Caco-2 (cell line): ENCODE measurements at regions not wholly inside any gene's neighbourhood (a gene's known extent, or its start where the extent isn't known, plus 50 kb on each side); places are given as distances from the start of the nearest gene placed in this dataset.

Experiments used
- BruUV-seq: library from RNA; stranded (reverse); fragments of 400-500 nt; replicated peaks from 2 replicates; lab custom pipeline; 2021; lab: Mats Ljungman, UMichigan
- CTCF ChIA-PET: fragments of 300-600 bp; sonication (Branson Sonifier 250); formaldehyde crosslinking; loops from one replicate; lab custom pipeline; 2022; ENCODE audit warnings: antibody characterized with exemption; lab: Charles Lee
- POLR2A ChIA-PET: fragments of 300-600 bp; sonication (Branson Sonifier 250); formaldehyde crosslinking; loops from one replicate; lab custom pipeline; 2022; ENCODE audit warnings: antibody characterized with exemption; lab: Charles Lee
- DNase-seq, 2 experiments: peaks; one replicate each; pipeline versions ENCODE4 v3.0.0 to v3.0.0-alpha.2; 2020 to 2022
- H3K27me3 ChIP-seq: replicated peaks from 2 replicates; pipeline ENCODE4 v1.6.0; 2011; ENCODE audit warnings: low read length; ENCODE audit not compliant: control insufficient read depth, insufficient read depth
- H3K36me3 ChIP-seq: 2 replicates; pipeline ENCODE4 v1.5.1; 2011; ENCODE audit warnings: low read length; ENCODE audit not compliant: control insufficient read depth, insufficient read depth
- H3K4me1 ChIP-seq: fragments of 250-450 bp; sonication (Bioruptor Pico); 2 replicates; pipeline ENCODE4 v1.5.1; 2020; ENCODE audit warnings: mild to moderate bottlenecking
- H3K4me3 ChIP-seq: 2 replicates; pipeline ENCODE4 v1.5.1; 2011; ENCODE audit warnings: low read depth, mild to moderate bottlenecking, control low read depth, low read length
- H3K9me3 ChIP-seq: fragments of 250-450 bp; sonication (Bioruptor Pico); 2 replicates; pipeline ENCODE4 v1.5.1; 2020; ENCODE audit warnings: mild to moderate bottlenecking, moderate library complexity
- H3K27ac Mint-ChIP-seq: one replicate; pipeline ENCODE4 v1.8.0; 2022; ENCODE audit warnings: mixed read lengths; ENCODE audit not compliant: unreplicated experiment
- H3K27me3 Mint-ChIP-seq: one replicate; pipeline ENCODE4 v1.8.0; 2022; ENCODE audit warnings: mixed read lengths; ENCODE audit not compliant: insufficient read depth, unreplicated experiment
- H3K36me3 Mint-ChIP-seq: one replicate; pipeline ENCODE4 v1.8.0; 2022; ENCODE audit warnings: mild to moderate bottlenecking, mixed read lengths; ENCODE audit not compliant: insufficient read depth, unreplicated experiment
- H3K4me1 Mint-ChIP-seq: one replicate; pipeline ENCODE4 v1.8.0; 2022; ENCODE audit warnings: low read depth, mixed read lengths; ENCODE audit not compliant: unreplicated experiment
- H3K4me3 Mint-ChIP-seq: one replicate; pipeline ENCODE4 v1.8.0; 2022; ENCODE audit warnings: mild to moderate bottlenecking, moderate library complexity, mixed read lengths; ENCODE audit not compliant: unreplicated experiment
- H3K9me3 Mint-ChIP-seq: one replicate; pipeline ENCODE4 v1.8.0; 2022; ENCODE audit warnings: mixed read lengths; ENCODE audit not compliant: unreplicated experiment
- CTCF ChIP-seq, 2 experiments: fragments of 200-600 bp in 1 of 2; IDR thresholded peaks; 1 replicate in 1 of 2; 2 replicates in 1 of 2; pipeline versions ENCODE4 v1.5.1 to v1.8.0; 2011 to 2022; ENCODE audit warnings: antibody characterized with exemption in 1 of 2, control low read depth in 1 of 2, inconsistent platforms in 1 of 2, low read depth in 1 of 2, low read length in 1 of 2, mild to moderate bottlenecking in 1 of 2, moderate library complexity in 1 of 2; ENCODE audit not compliant: insufficient read depth in 1 of 2, severe bottlenecking in 1 of 2, unreplicated experiment in 1 of 2
- intact Hi-C: fragments of 100-400 bp; cut with micrococcal nuclease; formaldehyde crosslinking; loops from one replicate; pipeline ENCODE4 v1.10.0; 2022; ENCODE audit not compliant: unreplicated experiment

GRCh38 chr1:30814292-30814691 lies 56.7 kb upstream of the LAPTM5 start:
- Mint-ChIP-seq H3K9me3 (no peaks in the 10 kb centered on the region), H3K4me3 (no peak overlapping the region), H3K4me1 (no peaks in the 10 kb centered on the region), H3K36me3 (no peaks in the 10 kb centered on the region), H3K27me3 (peaks cover 7% of the 10 kb centered on the region), H3K27ac (no peak overlapping the region)
- no peak overlapping the region for H3K4me3 ChIP-seq
- ChIA-PET CTCF (interaction anchor here (0.9 to 1.1 kb wide), 2 partner anchors 32 to 35 kb away, joined by 3 to 7 read pairs; no protein-coding TSS in a partner anchor), POLR2A (no interaction called here)
- no TSS peak for BruUV-seq
- intact Hi-C loops = no loop called here
- H3K27me3 ChIP-seq = no peaks in the 10 kb centered on the region
- no peaks in the 10 kb centered on the region for H3K4me1 ChIP-seq
- H3K36me3 ChIP-seq = no peaks in the 10 kb centered on the region
- no peaks in the 10 kb centered on the region for H3K9me3 ChIP-seq
- TF ChIP-seq CTCF (IDR thresholded peaks at IDR 0.05; ENCODE audit: insufficient read depth in 1 of 2, low read depth in 1 of 2, low read length in 1 of 2, severe bottlenecking in 1 of 2, unreplicated experiment in 1 of 2) = no peak
- DNase-seq = no peak

- TF ChIP-seq CTCF (IDR thresholded peaks at IDR 0.05; ENCODE audit: insufficient read depth in 1 of 2, low read depth in 1 of 2, low read length in 1 of 2, severe bottlenecking in 1 of 2, unreplicated experiment in 1 of 2) = no peak
- intact Hi-C loops = no loop called here
- H3K9me3 Mint-ChIP-seq = no peaks in the 10 kb centered on the region
- no peaks in the 10 kb centered on the region for H3K9me3 ChIP-seq
- no peak for DNase-seq
- no peaks in the 10 kb centered on the region for H3K36me3 ChIP-seq
- H3K4me3 Mint-ChIP-seq = no peak overlapping the region
- H3K27me3 Mint-ChIP-seq = peaks cover 7% of the 10 kb centered on the region
- H3K27me3 ChIP-seq = no peaks in the 10 kb centered on the region
- H3K4me1 Mint-ChIP-seq = no peaks in the 10 kb centered on the region
- no peaks in the 10 kb centered on the region for H3K4me1 ChIP-seq
- ChIA-PET CTCF (no interaction called here), POLR2A (no interaction called here)
- BruUV-seq = no TSS peak
- H3K27ac Mint-ChIP-seq = no peak overlapping the region
- no peak overlapping the region for H3K4me3 ChIP-seq
- no peaks in the 10 kb centered on the region for H3K36me3 Mint-ChIP-seq
These were observed 54.5 kb upstream of the LAPTM5 start for GRCh38 chr1:30812076-30812475.

- CTCF ChIA-PET = no interaction called here
- BruUV-seq = no TSS peak
These were observed 53.6 kb upstream of the LAPTM5 start for GRCh38 chr1:30811187-30811586.

More at GRCh38 chr1:30811187-30811586, 53.6 kb upstream of the LAPTM5 start:
- Histone ChIP-seq H3K4me1 (no peaks in the 10 kb centered on the region), H3K27me3 (no peaks in the 10 kb centered on the region), H3K36me3 (no peaks in the 10 kb centered on the region), H3K9me3 (no peaks in the 10 kb centered on the region), H3K4me3 (no peak overlapping the region)
- DNase-seq = no peak
- Mint-ChIP-seq H3K4me3 (no peak overlapping the region), H3K27ac (no peak overlapping the region), H3K27me3 (peaks cover 7% of the 10 kb centered on the region), H3K36me3 (no peaks in the 10 kb centered on the region), H3K9me3 (no peaks in the 10 kb centered on the region), H3K4me1 (no peaks in the 10 kb centered on the region)
- no peak for TF ChIP-seq CTCF (IDR thresholded peaks at IDR 0.05; ENCODE audit: insufficient read depth in 1 of 2, low read depth in 1 of 2, low read length in 1 of 2, severe bottlenecking in 1 of 2, unreplicated experiment in 1 of 2)
- POLR2A ChIA-PET = no interaction called here
- intact Hi-C loops = no loop called here
